GM19240 (cell line): ENCODE measurements at regions not wholly inside any gene's neighbourhood (a gene's known extent, or its start where the extent isn't known, plus 50 kb on each side); places are given as distances from the start of the nearest gene placed in this dataset.

Experiments used
- DNase-seq: peaks from one replicate; pipeline ENCODE4 v3.0.0; 2011; ENCODE audit warnings: low spot score; ENCODE audit not compliant: insufficient read length

DNA sequence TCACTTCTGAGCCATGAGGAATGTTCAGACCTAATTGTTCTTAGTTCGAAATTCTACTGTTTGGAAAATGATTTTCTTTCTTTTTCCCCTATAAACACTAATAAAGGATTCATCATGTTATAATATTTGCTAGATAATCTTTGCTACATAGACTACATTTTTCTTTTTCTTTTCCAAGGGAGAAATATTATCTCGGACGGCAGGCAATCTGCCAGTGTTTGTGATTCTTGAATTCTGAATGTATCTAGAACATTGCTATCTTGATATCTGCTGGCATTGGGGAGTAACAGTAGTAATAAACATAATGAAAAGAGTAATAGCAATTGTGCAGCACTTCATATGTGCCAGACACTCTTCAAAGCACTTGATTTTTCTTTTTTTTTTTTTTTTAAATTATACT lies 107.7 kb upstream of the ZNF32 start:
- no peak for DNase-seq

- DNase-seq: no peak
Measured at GRCh38 chr10:43754569-43755260, 106.0 kb upstream of the ZNF32 start.

DNA sequence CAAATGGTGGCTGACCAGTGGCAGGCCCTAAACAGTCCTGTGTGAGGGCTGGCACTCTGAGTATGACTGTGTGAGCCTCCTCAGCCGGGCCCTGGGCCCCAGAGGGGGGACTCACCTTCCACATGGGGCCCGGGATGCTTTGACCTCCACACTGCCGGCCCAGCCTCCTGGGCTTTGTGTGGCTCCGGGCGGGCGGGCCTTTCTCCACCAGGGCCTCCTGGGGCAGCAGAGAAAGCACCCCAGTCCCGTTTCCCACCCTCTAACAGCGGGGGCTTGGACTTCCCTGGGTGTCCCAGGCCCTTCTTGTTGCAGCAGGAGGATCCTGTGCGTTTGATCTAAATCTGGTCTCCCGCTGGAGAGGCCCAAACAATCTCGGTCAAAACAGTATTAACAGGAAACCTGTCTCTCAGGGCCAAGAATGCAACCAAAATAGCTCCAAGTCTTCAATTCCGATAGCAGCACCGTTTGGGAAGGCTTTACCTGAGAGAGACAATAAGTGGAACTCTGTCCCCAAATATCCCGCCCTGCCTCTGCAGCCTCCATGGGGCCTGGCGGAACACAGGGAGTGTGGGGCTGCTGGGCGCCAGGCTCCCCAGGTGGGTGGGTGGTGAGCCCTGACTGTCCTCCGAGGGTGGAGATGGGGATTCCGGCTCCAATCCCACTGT lies 104.8 kb upstream of the ZNF32 start:
- DNase-seq: no peak

DNA sequence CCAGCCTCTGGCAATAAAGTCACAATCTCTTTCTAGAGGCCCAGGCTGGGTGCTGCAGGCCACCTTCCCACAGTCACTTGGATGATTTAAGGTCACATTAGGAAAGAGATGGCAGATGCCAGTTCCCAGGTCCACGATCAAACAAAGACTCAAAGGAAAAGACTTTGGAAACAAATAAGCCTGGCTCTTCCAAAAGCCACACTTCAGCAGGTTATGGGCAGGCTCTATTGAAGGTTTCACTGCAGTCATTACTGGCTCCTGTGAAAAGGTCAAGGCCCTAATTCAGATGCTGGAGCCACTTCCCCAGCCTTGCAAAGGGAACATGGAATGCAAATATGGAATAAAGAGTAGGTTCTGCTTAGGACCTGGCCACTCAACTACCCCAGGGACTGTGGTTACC lies 104.0 kb upstream of the ZNF32 start:
- DNase-seq: no peak

GRCh38 chr10:43751646-43752045 lies 103.0 kb upstream of the ZNF32 start:
- DNase-seq: no peak

DNA sequence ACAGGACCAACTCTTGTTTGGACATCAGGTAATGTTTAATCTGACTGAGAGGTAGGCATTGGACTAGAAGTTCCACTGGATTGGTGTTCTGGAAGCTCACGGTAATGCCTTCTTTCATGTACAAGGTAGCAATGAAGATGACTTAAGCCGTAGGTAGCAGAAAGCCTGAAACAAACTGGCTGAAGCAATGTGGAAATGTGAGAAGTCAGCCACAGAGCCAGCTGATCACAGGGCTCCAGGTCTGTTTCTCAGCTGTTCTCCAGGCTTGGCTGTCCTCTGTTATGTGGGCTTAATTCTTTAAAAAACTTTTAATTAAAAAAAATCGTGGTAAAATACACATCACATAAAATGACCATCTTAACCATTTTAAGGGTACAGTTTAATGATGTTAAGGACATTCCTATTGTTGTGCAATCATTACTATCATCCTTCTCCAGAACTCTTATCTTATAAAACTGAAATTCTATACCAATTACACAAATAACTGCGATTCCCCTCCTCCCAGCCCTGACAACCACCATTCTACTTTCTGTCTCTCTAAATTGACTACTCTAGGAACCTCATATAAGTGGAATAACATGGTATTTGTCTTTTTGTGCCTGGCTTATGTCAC lies 101.4 kb upstream of the ZNF32 start:
- no peak for DNase-seq

DNA sequence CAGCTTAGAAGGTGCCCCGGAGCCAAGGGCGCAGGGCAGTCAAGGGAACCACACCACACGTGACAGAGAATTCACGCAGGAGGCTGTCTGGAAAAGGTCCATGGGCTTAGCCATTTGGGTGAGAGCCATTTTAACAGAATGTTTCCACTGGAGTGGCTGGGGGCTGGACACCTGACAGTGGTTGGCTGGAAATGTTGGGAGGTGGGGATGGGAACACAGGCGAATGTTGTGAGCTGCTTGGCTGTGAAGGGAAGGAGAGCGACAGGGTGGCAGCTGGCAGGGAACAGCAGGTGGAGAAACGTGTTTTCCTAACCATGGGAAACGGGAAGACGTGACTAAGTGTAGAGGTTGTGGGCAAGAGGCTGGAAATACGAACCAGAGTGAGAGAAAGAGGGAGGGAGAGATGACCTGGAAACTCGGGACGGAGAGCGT lies 100.5 kb upstream of the ZNF32 start:
- no peak for DNase-seq

GRCh38 chr10:43748560-43748959 lies 99.9 kb upstream of the ZNF32 start:
- DNase-seq: no peak

DNA sequence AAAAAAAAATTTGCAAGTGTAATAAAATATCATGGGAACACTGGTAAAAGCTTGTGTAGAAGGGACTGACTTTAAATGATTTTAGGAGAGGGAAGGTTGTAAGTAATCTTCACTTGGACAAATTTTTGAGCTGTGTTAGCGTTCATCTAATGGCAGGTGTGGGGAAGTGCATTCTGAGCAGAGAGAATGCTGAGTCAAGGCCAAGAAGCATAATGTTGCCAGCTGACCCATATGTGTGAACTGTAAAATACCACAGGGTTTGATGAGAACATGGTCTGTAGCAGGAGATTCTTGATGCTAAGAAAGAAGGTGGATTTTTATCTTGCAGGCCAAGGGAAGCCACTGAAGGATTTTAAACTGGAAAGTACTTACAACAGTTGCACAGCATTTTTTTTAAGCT lies 98.2 kb upstream of the ZNF32 start:
- no peak for DNase-seq

- no peak for DNase-seq
Measured at GRCh38 chr10:43739161-43739560, 90.5 kb upstream of the ZNF32 start.

DNA sequence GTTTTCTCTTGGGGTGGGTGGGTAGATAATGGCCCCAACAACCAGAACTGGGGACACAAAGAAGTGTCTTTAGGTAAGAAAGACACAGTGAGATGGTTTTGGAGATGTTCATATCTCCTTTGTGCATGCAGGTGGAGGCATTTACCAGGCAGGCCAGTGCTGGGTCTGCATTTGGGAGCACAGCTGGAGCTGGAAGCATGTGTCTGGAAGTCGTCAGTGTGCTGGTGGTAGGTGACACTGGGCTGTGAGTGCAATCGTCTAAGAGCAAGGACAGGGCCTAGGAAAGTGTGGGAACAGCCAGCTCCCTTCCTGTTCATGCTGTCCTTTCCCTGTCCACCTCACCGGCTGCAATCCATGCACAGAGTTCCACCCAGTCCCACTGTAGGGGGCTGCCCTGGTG lies 88.3 kb upstream of the ZNF32 start:
- DNase-seq: no peak

DNA sequence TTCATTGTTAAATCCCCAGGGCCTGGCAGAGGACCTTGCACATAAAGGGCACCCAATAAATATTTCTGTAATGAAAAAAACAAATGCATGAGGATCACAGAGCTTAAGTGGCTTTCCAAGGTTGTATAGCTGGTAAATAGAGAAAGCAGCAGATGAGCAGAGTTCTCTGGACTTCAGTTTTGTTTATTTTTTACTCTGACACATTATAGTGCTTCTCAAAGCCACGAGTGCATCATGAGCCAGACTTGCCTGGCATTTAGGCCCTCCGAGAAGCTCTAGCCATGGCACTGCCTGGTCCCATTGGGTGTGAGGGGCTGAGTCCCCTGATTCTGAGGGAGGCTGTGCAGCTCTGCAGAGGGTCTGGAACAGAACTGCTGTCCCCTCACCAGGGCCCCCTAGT lies 87.2 kb upstream of the ZNF32 start:
- DNase-seq: no peak

- no peak for DNase-seq
Measured at GRCh38 chr10:43734716-43735115, 86.0 kb upstream of the ZNF32 start.

DNA sequence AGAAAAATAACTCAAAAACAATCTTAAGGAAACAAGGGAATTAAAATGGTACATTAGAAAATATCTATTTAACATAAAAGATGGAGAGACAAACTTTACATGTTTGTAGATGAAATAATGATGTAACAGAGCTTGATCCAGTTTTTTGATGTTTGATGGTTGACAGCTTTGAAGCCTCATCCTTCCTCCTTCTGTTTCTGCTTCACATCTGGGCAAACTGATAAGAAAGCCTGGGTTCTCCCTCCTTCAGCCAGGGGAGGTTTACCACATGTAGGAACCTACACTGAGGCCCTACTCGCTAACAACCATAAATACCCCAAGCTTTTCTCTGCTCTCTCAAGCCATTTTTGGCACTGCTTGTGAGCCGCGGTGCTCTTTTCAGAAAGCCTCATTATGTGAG lies 82.8 kb upstream of the ZNF32 start:
- DNase-seq: no peak

DNA sequence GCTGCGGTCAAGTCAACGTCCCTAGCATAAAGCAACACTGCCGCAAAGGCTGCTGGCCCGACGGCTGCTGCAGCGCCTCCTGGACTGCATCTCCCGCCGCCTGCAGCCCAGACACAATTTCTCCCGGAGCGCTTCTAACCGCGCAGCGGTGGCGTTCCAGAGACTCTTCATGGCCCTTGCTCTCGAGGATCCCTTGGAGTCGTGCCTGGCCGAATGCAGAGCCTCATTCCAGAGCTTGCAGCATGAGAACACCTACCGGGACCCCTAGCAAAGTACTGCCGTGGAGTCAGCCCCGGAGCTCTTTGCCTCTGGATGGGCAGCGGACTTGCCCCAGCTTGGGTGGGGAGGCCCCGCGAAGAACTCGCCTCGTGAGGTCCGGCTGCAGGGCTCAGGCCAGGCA lies 79.7 kb upstream of the ZNF32 start:
- DNase-seq: no peak

- DNase-seq: no peak
Measured at GRCh38 chr10:43727935-43728334, 79.3 kb upstream of the ZNF32 start.

GRCh38 chr10:43715334-43715733 lies 66.7 kb upstream of the ZNF32 start:
- DNase-seq: no peak

DNA sequence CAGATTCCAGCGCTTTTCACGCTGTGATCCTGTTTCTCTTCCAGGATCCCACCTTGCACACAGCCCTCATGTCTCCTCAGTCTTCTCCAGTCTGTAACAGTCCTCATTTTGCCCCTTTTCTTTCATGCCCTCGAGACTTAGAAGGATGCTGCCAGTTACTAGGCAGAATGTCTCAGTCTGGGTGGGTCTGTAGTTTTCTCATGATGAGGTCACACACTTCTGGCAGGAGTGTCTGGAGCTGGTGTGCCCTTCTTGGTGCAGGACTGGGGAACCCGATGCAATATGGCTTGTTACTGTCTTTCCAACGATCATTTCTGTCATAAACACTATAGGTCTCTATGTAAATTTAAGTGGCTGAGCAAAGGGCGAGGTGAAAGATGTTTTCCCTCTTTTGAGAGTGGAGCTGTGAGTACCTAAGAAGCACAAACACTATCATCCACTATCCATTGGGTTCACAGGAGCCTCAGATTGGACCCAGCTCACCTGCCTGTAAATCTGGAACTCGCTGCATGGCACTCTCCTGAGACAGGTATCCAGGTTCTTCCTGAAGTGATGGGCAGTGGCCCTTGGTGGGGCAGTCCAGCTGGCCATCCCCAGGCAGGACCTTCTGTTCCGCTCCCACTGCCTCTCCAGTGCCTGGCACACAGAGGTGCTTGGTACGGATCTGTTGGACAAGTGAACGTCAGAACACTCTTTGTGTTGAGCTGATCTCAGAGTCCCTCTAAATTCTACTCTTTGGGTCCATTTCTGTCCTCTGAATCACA lies 64.3 kb upstream of the ZNF32 start:
- DNase-seq: no peak

GRCh38 chr10:43710772-43711471 lies 62.2 kb upstream of the ZNF32 start:
- DNase-seq: no peak

GRCh38 chr10:43708262-43708661 lies 59.6 kb upstream of the ZNF32 start:
- no peak for DNase-seq

DNA sequence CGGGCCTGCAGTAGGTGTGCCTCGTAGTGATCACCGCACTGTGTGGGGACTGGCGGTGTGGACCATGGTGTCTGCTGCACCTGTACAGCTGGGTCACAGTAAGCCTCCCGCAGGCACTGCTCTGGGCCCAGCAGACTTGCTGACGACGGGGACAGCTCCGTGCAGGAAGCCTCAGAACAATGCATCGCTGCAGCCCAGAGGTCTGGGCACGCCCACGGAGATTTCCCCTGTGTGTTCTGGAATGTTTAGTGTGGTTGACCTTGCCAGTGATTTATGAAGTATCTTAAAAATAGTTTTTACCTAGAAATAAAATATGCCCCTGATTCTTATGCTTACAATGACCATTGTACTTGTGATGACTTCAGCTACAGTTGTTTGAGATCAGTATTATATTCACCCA lies 59.1 kb upstream of the ZNF32 start:
- DNase-seq: no peak

GRCh38 chr10:43706166-43706565 lies 57.5 kb upstream of the ZNF32 start:
- no peak for DNase-seq
